Hepatocyte (in vitro differentiated cells): ENCODE measurements at regions not wholly inside any gene's neighbourhood (a gene's known extent, or its start where the extent isn't known, plus 50 kb on each side); places are given as distances from the start of the nearest gene placed in this dataset.

Source experiments
- EZH2 ChIP-seq: fragments of 200-600 bp; sonication (generic); IDR thresholded peaks from 2 replicates; pipeline ENCODE4 v1.6.1; 2016; ENCODE audit warnings: antibody characterized with exemption, mild to moderate bottlenecking, borderline replicate concordance
- EZH2phosphoT487 ChIP-seq: fragments of 200-600 bp; sonication (generic); IDR thresholded peaks from one replicate; pipeline ENCODE4 v1.6.1; 2018; ENCODE audit warnings: antibody characterized with exemption, mild to moderate bottlenecking, low read depth, moderate library complexity; ENCODE audit not compliant: unreplicated experiment, severe bottlenecking
- TF ChIP-seq, protein P1 (sequence below): fragments of 200-600 bp; sonication (generic); IDR thresholded peaks from 2 replicates; pipeline ENCODE4 v1.5.1; 2016; ENCODE audit warnings: antibody characterized with exemption, mild to moderate bottlenecking; ENCODE audit not compliant: poor library complexity

DNA sequence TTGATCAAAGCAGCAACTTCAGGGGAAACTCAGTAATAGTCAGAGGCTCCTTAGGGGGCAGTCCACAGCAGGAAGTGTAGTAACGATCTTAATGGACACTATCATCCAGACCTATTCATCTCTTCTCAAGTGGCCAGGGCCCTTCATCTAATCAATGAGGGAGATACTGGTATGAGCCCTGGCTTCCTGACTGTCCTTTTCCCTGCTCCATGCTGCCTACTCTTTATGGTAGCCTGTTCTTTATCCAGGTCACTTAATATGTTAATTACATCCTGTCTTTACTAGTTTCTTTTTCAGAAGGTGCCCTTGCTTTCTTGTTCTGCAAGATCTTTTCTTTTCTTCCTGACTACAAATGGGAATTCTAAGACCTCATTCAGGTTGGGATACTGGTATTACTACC is 197.1 kb downstream of the CAVIN4 start:
- TF ChIP-seq, protein P1, sequence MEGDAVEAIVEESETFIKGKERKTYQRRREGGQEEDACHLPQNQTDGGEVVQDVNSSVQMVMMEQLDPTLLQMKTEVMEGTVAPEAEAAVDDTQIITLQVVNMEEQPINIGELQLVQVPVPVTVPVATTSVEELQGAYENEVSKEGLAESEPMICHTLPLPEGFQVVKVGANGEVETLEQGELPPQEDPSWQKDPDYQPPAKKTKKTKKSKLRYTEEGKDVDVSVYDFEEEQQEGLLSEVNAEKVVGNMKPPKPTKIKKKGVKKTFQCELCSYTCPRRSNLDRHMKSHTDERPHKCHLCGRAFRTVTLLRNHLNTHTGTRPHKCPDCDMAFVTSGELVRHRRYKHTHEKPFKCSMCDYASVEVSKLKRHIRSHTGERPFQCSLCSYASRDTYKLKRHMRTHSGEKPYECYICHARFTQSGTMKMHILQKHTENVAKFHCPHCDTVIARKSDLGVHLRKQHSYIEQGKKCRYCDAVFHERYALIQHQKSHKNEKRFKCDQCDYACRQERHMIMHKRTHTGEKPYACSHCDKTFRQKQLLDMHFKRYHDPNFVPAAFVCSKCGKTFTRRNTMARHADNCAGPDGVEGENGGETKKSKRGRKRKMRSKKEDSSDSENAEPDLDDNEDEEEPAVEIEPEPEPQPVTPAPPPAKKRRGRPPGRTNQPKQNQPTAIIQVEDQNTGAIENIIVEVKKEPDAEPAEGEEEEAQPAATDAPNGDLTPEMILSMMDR: no peak
- TF ChIP-seq EZH2phosphoT487 (no peak), EZH2 (no peak)
